ENCODE measurements at regions not wholly inside any gene's neighbourhood (a gene's known extent, or its start where the extent isn't known, plus 50 kb on each side); places are given as distances from the start of the nearest gene placed in this dataset.

GRCh38 chr10:70984986-70985722, 96.8 kb upstream of the PCBD1 start:
- TF ChIP-seq, protein P1, sequence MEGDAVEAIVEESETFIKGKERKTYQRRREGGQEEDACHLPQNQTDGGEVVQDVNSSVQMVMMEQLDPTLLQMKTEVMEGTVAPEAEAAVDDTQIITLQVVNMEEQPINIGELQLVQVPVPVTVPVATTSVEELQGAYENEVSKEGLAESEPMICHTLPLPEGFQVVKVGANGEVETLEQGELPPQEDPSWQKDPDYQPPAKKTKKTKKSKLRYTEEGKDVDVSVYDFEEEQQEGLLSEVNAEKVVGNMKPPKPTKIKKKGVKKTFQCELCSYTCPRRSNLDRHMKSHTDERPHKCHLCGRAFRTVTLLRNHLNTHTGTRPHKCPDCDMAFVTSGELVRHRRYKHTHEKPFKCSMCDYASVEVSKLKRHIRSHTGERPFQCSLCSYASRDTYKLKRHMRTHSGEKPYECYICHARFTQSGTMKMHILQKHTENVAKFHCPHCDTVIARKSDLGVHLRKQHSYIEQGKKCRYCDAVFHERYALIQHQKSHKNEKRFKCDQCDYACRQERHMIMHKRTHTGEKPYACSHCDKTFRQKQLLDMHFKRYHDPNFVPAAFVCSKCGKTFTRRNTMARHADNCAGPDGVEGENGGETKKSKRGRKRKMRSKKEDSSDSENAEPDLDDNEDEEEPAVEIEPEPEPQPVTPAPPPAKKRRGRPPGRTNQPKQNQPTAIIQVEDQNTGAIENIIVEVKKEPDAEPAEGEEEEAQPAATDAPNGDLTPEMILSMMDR (IDR thresholded peaks at IDR 0.05), result no peak

- TF ChIP-seq, protein P1 (IDR thresholded peaks at IDR 0.05), result no peak
These were observed 97.7 kb upstream of the PCBD1 start for GRCh38 chr10:70985824-70986622.

DNA sequence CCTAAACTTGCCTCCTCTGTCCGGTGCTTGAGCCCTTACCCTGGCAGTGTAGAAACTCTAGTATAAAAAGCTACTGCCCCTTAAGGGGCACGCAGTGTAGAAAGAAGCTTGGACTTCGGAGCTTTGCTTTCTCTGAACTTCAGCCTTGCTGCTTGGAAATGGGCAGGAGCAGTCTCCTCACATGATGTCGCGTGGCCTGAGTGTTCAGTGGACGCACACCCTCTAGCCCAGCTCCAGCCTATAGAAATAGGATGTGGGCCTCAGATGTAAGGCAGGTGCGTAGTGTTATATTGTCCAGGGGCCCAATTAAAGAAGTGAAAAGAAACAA, 98.2 kb upstream of the PCBD1 start:
- TF ChIP-seq, protein P1 (IDR thresholded peaks at IDR 0.05), result no peak

DNA sequence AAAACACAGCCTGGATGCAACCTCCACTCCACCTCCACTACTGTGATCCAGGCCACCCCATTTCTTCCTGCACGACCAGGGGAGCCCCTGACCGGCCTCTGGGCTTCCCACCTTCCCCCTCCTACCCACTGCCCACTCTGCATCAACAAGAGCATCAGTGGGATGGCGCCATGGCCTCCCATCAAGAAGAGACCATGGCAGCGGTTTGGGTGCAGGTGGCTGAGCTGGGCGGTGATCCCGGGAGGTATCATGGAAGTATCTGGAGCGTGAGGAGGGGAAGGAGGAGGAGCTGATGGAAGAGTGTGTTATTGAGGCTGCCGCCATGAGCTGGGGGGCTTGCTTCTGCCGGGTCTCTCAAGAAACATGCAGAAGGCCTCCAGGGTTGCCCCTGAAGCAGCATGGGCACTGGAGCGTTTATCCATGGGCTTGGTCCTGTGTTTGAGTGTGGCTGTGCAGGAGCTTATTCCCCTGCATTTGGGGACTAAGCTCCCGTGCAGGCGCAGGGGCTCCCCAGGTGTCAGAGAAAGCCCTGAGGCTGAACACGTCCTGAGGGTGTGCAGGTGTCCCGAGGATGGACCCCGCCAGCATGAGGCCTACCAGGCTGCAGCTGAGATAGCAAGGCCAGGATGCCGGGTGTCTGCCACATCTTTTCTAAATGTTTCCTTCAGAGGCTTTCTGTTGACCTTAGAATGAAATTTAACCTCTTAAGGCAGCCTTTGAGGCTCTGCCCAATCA, 99.2 kb upstream of the PCBD1 start:
- TF ChIP-seq, protein P1 (IDR thresholded peaks at IDR 0.05), result no peak

- TF ChIP-seq, protein P1 (IDR thresholded peaks at IDR 0.05), result no peak
These were observed 102.3 kb upstream of the PCBD1 start for GRCh38 chr10:70990681-70991080.

- TF ChIP-seq, protein P1 (IDR thresholded peaks at IDR 0.05), result no peak
These were observed 103.1 kb upstream of the PCBD1 start for GRCh38 chr10:70991140-70992124.

DNA sequence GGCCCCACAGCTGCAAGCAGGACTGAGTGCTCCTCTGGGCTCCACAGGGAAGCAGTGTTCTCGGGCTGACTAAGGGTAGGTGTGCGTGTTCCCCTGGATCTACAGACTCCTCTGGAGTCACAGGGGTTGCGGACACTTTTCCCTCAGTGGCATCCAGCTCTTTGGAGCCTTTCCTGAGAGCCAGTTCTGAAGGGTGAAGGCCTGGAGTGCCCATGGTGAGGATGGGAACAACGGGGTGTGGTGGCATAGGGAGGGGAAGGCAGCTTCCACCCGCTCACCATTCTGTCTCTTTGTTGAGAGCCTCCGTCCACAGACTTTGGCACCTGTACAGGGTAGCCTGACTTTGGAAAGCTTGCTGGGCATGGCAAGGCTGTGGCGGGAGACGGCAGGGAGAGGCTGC, 104.1 kb upstream of the PCBD1 start:
- TF ChIP-seq, protein P1 (IDR thresholded peaks at IDR 0.05), result no peak
